Colonic mucosa (tissue), 4 donors: ENCODE measurements at regions not wholly inside any gene's neighbourhood (a gene's known extent, or its start where the extent isn't known, plus 50 kb on each side); places are given as distances from the start of the nearest gene placed in this dataset.
"Not testable (repeated sequence)": the region's sequence is repeated elsewhere in the genome, so short reads cannot be mapped to it uniquely, and the experiment has no call there.

Experiments
- DNase-seq: peaks from one replicate; pipeline ENCODE4 v3.0.0-alpha.2; 2020
- H3K27ac ChIP-seq: fragments of 200-600 bp; one replicate; pipeline ENCODE4 v1.8.0; 2021
- H3K27me3 ChIP-seq: fragments of 200-600 bp; one replicate; pipeline ENCODE4 v1.8.0; 2021
- H3K36me3 ChIP-seq: fragments of 200-600 bp; one replicate; pipeline ENCODE4 v1.8.0; 2021
- H3K4me1 ChIP-seq: fragments of 200-600 bp; one replicate; pipeline ENCODE4 v1.8.0; 2021; ENCODE audit warnings: mild to moderate bottlenecking
- H3K4me3 ChIP-seq: fragments of 200-600 bp; one replicate; pipeline ENCODE4 v1.8.0; 2021
- H3K9ac ChIP-seq, 2 donors: one replicate each; pipeline ENCODE4 v1.7.0; 2013; ENCODE audit warnings: control low read depth in 2 of 2, low read depth in 2 of 2, low read length in 2 of 2
- H3K9me3 ChIP-seq: fragments of 200-600 bp; one replicate; pipeline ENCODE4 v1.8.0; 2021
- CTCF ChIP-seq: fragments of 200-600 bp; IDR thresholded peaks from one replicate; pipeline ENCODE4 v1.8.0; 2022; ENCODE audit warnings: antibody characterized with exemption, mild to moderate bottlenecking
- intact Hi-C: fragments of 100-400 bp; cut with DNase I; formaldehyde crosslinking; loops from one replicate; pipeline ENCODE4 v1.14.1; 2022
- donor health status: healthy.
- donor health status: DM: no; HTN: no; CAD: no.
- donor health status: DM: no; HTN: no; CAD: no.

DNA sequence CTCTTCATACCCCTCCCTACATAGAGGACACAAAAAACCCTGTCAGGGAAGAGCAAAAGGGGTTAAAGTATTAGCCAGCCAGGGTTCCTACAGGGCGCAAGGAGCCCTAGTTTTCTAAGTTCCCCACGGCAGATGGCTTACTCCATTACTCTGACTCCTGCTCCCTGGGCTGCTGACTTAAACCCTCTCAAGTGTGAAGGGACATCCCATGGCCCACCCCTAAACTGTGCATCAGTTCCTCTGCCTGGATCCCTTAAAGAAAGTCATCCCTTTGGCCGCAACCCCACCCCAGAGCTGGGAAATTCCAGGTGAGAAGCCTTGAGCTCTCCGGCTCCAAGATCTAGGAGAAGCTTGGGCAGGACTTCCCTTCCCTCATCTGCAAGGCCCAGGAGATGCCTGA, 236.0 kb downstream of the TOMM20 start:
- Histone ChIP-seq H3K27me3 (no peaks in the 10 kb centered on the region), H3K27ac (no peak overlapping the region), H3K4me1 (no peaks in the 10 kb centered on the region), H3K4me3 (no peak overlapping the region), H3K9ac (no peak overlapping the region), H3K36me3 (no peaks in the 10 kb centered on the region), H3K9me3 (no peaks in the 10 kb centered on the region)
- no peak for TF ChIP-seq CTCF
- intact Hi-C loops, result no loop called here
- no peak for DNase-seq

- Histone ChIP-seq H3K27me3 (no peaks in the 10 kb centered on the region), H3K9me3 (no peaks in the 10 kb centered on the region), H3K4me3 (no peak overlapping the region), H3K9ac (no peak overlapping the region), H3K36me3 (no peaks in the 10 kb centered on the region), H3K4me1 (no peaks in the 10 kb centered on the region), H3K27ac (no peak overlapping the region)
- DNase-seq, result no peak
- intact Hi-C loops, result no loop called here
- TF ChIP-seq CTCF, result no peak
Observed at GRCh38 chr1:234891427-234891826, 237.2 kb downstream of the TOMM20 start.

DNA sequence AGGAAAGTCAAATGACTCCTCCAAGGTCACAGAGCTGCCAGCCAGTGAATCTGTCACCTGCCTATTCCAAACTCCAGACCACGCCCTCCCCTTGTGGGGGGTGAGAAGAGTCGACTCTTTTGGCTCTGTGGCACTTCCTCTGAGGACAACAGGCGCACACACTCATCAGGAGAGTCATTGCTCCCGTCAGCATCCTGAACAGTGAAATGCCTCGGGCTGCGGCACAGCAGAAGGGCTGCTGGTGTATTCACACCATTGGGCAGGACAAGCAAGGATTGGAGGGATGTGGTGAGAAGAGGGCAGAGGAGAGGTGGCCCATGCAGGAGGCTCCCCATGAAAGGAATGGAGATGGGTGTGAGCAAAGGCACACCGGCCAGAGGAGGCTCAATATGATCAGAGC, 239.0 kb downstream of the TOMM20 start:
- no peak for TF ChIP-seq CTCF
- no peaks in the 10 kb centered on the region for H3K9me3 ChIP-seq
- no peak for DNase-seq
- H3K27me3 ChIP-seq, result no peaks in the 10 kb centered on the region
- H3K36me3 ChIP-seq, result no peaks in the 10 kb centered on the region
- intact Hi-C loops, result no loop called here
- H3K4me1 ChIP-seq, result no peaks in the 10 kb centered on the region
- H3K27ac ChIP-seq, result no peak overlapping the region
- no peak overlapping the region for H3K9ac ChIP-seq
- no peak overlapping the region for H3K4me3 ChIP-seq

- H3K9ac ChIP-seq, H3K36me3 ChIP-seq, DNase-seq, H3K4me1 ChIP-seq, H3K27ac ChIP-seq, intact Hi-C loops, H3K27me3 ChIP-seq, H3K9me3 ChIP-seq, H3K4me3 ChIP-seq: not testable (repeated sequence)
Observed at GRCh38 chr1:234888247-234888646, 240.4 kb downstream of the TOMM20 start.

- Histone ChIP-seq H3K9ac (no peak overlapping the region), H3K27ac (no peak overlapping the region), H3K4me3 (no peak overlapping the region), H3K4me1 (no peaks in the 10 kb centered on the region), H3K36me3 (no peaks in the 10 kb centered on the region), H3K27me3 (no peaks in the 10 kb centered on the region), H3K9me3 (no peaks in the 10 kb centered on the region)
- no peak for DNase-seq
- no peak for TF ChIP-seq CTCF
- intact Hi-C loops, result no loop called here
Observed at GRCh38 chr1:234887016-234887900, 241.4 kb downstream of the TOMM20 start.
